ENCODE measurements at regions not wholly inside any gene's neighbourhood (a gene's known extent, or its start where the extent isn't known, plus 50 kb on each side); places are given as distances from the start of the nearest gene placed in this dataset.

GRCh38 chr1:195971589-195971988 lies 636.7 kb downstream of the KCNT2 start:
- Mint-ChIP-seq H3K4me1 (ENCODE audit: low read depth) (no peaks in the 10 kb centered on the region), H3K27me3 (ENCODE audit: insufficient read depth) (no peaks in the 10 kb centered on the region), H3K9me3 (no peaks in the 10 kb centered on the region; the same call in 1 of the 2 replicates), H3K36me3 (ENCODE audit: low read depth) (no peaks in the 10 kb centered on the region), H3K4me3 (no peak overlapping the region), H3K27ac (no peak overlapping the region)
- no peak for DNase-seq
- TF ChIP-seq CTCF (IDR thresholded peaks at IDR 0.05) = no peak

DNA sequence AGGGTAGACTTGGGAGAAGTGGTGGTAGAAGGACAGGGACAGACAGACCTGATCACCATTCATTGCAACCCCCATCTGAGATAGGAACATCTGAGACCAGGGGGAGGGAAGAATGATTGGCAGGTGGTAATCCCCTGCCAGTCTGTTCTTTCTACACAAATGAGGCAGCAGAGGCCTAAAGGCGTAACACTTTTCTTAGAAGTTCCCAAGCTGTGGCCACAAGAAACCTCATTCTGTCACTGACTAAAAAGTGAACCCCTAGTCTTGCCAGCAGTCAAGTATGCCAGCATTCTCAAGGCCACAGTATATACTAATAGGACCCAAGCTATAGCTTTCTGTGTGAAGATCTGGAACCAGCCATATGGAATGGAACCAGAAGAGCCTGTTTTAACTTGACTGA lies 638.0 kb downstream of the KCNT2 start:
- H3K4me3 Mint-ChIP-seq = no peak overlapping the region
- DNase-seq = no peak
- no peaks in the 10 kb centered on the region for H3K36me3 Mint-ChIP-seq (ENCODE audit: low read depth)
- H3K4me1 Mint-ChIP-seq (ENCODE audit: low read depth) = no peaks in the 10 kb centered on the region
- no peak overlapping the region for H3K27ac Mint-ChIP-seq
- H3K27me3 Mint-ChIP-seq (ENCODE audit: insufficient read depth) = no peaks in the 10 kb centered on the region
- H3K9me3 Mint-ChIP-seq = no peaks in the 10 kb centered on the region; the same call in 1 of the 2 replicates
- no peak for TF ChIP-seq CTCF (IDR thresholded peaks at IDR 0.05)

DNA sequence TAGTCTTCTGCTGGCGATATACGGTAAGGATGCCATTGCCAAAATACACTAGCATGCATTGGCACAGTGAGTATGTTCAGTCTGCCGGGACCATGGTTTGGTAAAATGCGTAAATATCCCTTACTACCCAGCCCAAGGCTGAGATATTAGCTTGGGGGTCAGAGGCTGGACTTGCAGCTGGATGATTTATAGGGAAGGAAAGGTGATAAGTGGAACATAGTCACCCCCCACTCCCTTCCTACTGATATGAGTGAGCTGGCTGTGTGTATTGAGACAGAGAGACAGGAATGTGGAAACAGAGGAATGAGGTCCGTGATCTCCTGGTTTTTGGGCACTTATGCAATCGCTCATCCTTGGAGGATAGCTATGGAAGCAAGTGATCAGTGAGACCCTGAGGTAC lies 642.8 kb downstream of the KCNT2 start:
- DNase-seq = no peak
- no peak overlapping the region for H3K27ac Mint-ChIP-seq
- no peak overlapping the region for H3K4me3 Mint-ChIP-seq
- TF ChIP-seq CTCF (IDR thresholded peaks at IDR 0.05) = no peak
- H3K4me1 Mint-ChIP-seq (ENCODE audit: low read depth) = no peaks in the 10 kb centered on the region
- no peaks in the 10 kb centered on the region for H3K27me3 Mint-ChIP-seq (ENCODE audit: insufficient read depth)
- H3K36me3 Mint-ChIP-seq (ENCODE audit: low read depth) = no peaks in the 10 kb centered on the region
- H3K9me3 Mint-ChIP-seq = no peaks in the 10 kb centered on the region; the same call in 1 of the 2 replicates

GRCh38 chr1:195965036-195965435 lies 643.2 kb downstream of the KCNT2 start:
- TF ChIP-seq CTCF (IDR thresholded peaks at IDR 0.05) = no peak
- H3K4me3 Mint-ChIP-seq = no peak overlapping the region
- no peak for DNase-seq
- H3K9me3 Mint-ChIP-seq = no peaks in the 10 kb centered on the region; the same call in 1 of the 2 replicates
- no peaks in the 10 kb centered on the region for H3K27me3 Mint-ChIP-seq (ENCODE audit: insufficient read depth)
- H3K27ac Mint-ChIP-seq = no peak overlapping the region
- H3K4me1 Mint-ChIP-seq (ENCODE audit: low read depth) = no peaks in the 10 kb centered on the region
- no peaks in the 10 kb centered on the region for H3K36me3 Mint-ChIP-seq (ENCODE audit: low read depth)

DNA sequence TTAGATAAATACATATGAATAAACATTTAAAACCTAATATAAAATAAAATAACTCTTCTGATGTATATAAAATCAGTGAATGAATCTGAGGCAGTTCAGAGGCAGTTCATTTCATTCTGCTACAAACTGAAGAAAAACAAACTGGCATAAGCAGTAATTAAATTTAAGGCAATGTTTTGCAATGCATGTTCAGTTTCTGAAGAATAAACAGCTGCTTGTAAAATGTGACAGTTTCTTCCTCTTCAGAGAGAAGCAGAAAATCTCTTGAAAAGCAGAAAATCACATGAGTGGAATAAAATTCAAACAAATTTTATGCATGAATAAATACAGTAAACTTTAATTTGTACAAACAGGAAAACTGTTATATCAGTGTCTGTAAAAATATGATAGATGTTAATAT lies 643.7 kb downstream of the KCNT2 start:
- TF ChIP-seq CTCF (IDR thresholded peaks at IDR 0.05) = no peak
- Mint-ChIP-seq H3K4me3 (no peak overlapping the region), H3K27me3 (ENCODE audit: insufficient read depth) (no peaks in the 10 kb centered on the region), H3K9me3 (no peaks in the 10 kb centered on the region; the same call in 1 of the 2 replicates), H3K4me1 (ENCODE audit: low read depth) (no peaks in the 10 kb centered on the region), H3K27ac (no peak overlapping the region), H3K36me3 (ENCODE audit: low read depth) (no peaks in the 10 kb centered on the region)
- no peak for DNase-seq

- TF ChIP-seq CTCF (IDR thresholded peaks at IDR 0.05) = no peak
- H3K4me3 Mint-ChIP-seq = no peak overlapping the region
- no peaks in the 10 kb centered on the region for H3K4me1 Mint-ChIP-seq (ENCODE audit: low read depth)
- H3K27me3 Mint-ChIP-seq (ENCODE audit: insufficient read depth) = no peaks in the 10 kb centered on the region
- H3K9me3 Mint-ChIP-seq = no peaks in the 10 kb centered on the region; the same call in 1 of the 2 replicates
- no peaks in the 10 kb centered on the region for H3K36me3 Mint-ChIP-seq (ENCODE audit: low read depth)
- no peak overlapping the region for H3K27ac Mint-ChIP-seq
- DNase-seq = no peak
These were observed 646.2 kb downstream of the KCNT2 start for GRCh38 chr1:195962051-195962450.
